Chondrocyte (in vitro differentiated cells): ENCODE measurements at regions not wholly inside any gene's neighbourhood (a gene's known extent, or its start where the extent isn't known, plus 50 kb on each side); places are given as distances from the start of the nearest gene placed in this dataset.
"Not testable (repeated sequence)": the region's sequence is repeated elsewhere in the genome, so short reads cannot be mapped to it uniquely, and the experiment has no call there.

Source experiments
- DNase-seq: peaks from one replicate; pipeline ENCODE4 v3.0.0; 2021; ENCODE audit warnings: mixed read lengths, low spot score
- H3K27ac Mint-ChIP-seq: one replicate; pipeline ENCODE4 v1.8.0; 2021; ENCODE audit warnings: mild to moderate bottlenecking, moderate library complexity, mixed read lengths; ENCODE audit not compliant: unreplicated experiment
- H3K27me3 Mint-ChIP-seq: 2 replicates; pipeline ENCODE4 v1.8.0; 2021; ENCODE audit warnings: low read depth, mixed read lengths
- H3K36me3 Mint-ChIP-seq: 2 replicates; pipeline ENCODE4 v1.8.0; 2021; ENCODE audit warnings: low read depth, mixed read lengths
- H3K4me1 Mint-ChIP-seq: 2 replicates; pipeline ENCODE4 v1.8.0; 2021; ENCODE audit warnings: low read depth, mild to moderate bottlenecking, mixed read lengths
- H3K4me3 Mint-ChIP-seq: one replicate; pipeline ENCODE4 v1.8.0; 2021; ENCODE audit warnings: mild to moderate bottlenecking, moderate library complexity, mixed read lengths; ENCODE audit not compliant: unreplicated experiment
- H3K9me3 Mint-ChIP-seq: 2 replicates; pipeline ENCODE4 v1.8.0; 2021; ENCODE audit warnings: low read depth, mixed read lengths
- TF ChIP-seq, protein P1 (sequence below): fragments of 200-600 bp; sonication (generic); IDR thresholded peaks from 2 replicates; pipeline ENCODE4 v1.5.0; 2021; ENCODE audit warnings: antibody characterized with exemption, mild to moderate bottlenecking, moderate library complexity

DNA sequence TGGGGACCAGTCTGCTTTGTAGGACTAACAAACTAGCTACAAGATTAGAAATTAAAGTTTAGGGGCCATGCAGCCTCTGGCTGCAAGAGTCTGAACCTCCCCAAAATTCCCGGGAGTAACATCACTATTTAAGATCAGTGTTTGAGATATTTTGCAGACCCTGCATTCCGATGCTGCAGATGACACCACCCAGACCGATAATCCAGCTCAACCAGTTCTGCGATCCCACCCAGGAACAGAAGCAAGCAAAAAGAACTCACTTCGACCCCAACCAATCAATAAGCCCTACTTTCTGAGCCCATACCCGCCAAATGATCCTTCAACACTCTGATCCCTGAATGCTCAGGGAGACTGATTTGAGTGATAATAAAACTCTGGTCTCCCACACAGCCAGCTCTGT is 877.8 kb downstream of the FAT4 start:
- H3K27ac Mint-ChIP-seq: no peak overlapping the region
- H3K27me3 Mint-ChIP-seq: peaks cover 18% of the 10 kb centered on the region
- H3K36me3 Mint-ChIP-seq: peaks cover 1% of the 10 kb centered on the region
- H3K4me3 Mint-ChIP-seq: no peak overlapping the region
- no peak for DNase-seq
- TF ChIP-seq, protein P1, sequence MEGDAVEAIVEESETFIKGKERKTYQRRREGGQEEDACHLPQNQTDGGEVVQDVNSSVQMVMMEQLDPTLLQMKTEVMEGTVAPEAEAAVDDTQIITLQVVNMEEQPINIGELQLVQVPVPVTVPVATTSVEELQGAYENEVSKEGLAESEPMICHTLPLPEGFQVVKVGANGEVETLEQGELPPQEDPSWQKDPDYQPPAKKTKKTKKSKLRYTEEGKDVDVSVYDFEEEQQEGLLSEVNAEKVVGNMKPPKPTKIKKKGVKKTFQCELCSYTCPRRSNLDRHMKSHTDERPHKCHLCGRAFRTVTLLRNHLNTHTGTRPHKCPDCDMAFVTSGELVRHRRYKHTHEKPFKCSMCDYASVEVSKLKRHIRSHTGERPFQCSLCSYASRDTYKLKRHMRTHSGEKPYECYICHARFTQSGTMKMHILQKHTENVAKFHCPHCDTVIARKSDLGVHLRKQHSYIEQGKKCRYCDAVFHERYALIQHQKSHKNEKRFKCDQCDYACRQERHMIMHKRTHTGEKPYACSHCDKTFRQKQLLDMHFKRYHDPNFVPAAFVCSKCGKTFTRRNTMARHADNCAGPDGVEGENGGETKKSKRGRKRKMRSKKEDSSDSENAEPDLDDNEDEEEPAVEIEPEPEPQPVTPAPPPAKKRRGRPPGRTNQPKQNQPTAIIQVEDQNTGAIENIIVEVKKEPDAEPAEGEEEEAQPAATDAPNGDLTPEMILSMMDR: no peak
- H3K4me1 Mint-ChIP-seq: no peaks in the 10 kb centered on the region
- no peaks in the 10 kb centered on the region for H3K9me3 Mint-ChIP-seq

GRCh38 chr4:126201251-126202138 is 886.7 kb downstream of the FAT4 start:
- not testable (repeated sequence) for H3K27ac Mint-ChIP-seq, H3K4me3 Mint-ChIP-seq, H3K4me1 Mint-ChIP-seq, H3K36me3 Mint-ChIP-seq, H3K9me3 Mint-ChIP-seq, H3K27me3 Mint-ChIP-seq
- DNase-seq: peak; percentile 90

GRCh38 chr4:126202226-126202625 is 887.5 kb downstream of the FAT4 start:
- no peak for DNase-seq
- TF ChIP-seq, protein P1: no peak
- H3K36me3 Mint-ChIP-seq: peaks cover 1% of the 10 kb centered on the region
- no peaks in the 10 kb centered on the region for H3K27me3 Mint-ChIP-seq
- no peaks in the 10 kb centered on the region for H3K4me1 Mint-ChIP-seq
- peaks cover 10% of the 10 kb centered on the region for H3K9me3 Mint-ChIP-seq
- no peak overlapping the region for H3K27ac Mint-ChIP-seq
- no peak overlapping the region for H3K4me3 Mint-ChIP-seq

DNA sequence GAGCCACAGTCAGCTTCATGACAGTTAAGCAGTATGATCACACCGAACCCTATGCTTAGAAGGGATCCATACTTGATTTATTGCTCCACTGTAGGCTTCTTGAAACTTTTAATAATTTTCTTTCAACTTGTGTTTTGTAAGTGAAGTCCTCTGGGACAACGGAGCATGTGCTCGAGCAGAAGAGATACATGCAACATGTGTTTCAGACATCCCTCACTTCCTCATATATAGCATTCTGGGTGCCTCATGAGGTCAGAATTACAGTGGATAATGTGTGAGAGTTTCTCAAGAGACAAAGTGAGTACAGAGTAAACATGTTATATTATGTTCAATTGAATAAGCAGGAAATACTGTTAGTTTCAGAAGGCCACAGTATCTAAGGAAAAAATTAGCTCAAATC is 893.2 kb downstream of the FAT4 start:
- Mint-ChIP-seq H3K36me3 (peaks cover 1% of the 10 kb centered on the region), H3K27me3 (peaks cover 5% of the 10 kb centered on the region), H3K4me1 (no peaks in the 10 kb centered on the region), H3K27ac (no peak overlapping the region), H3K4me3 (no peak overlapping the region), H3K9me3 (peaks cover 14% of the 10 kb centered on the region)
- TF ChIP-seq, protein P1: no peak
- no peak for DNase-seq

- no peak for DNase-seq
- TF ChIP-seq, protein P1: no peak
- H3K36me3 Mint-ChIP-seq: peaks cover 1% of the 10 kb centered on the region
- H3K27me3 Mint-ChIP-seq: peaks cover 5% of the 10 kb centered on the region
- H3K27ac Mint-ChIP-seq: no peak overlapping the region
- no peaks in the 10 kb centered on the region for H3K4me1 Mint-ChIP-seq
- no peak overlapping the region for H3K4me3 Mint-ChIP-seq
- peaks cover 14% of the 10 kb centered on the region for H3K9me3 Mint-ChIP-seq
Observed at GRCh38 chr4:126209147-126209546, 894.4 kb downstream of the FAT4 start.

GRCh38 chr4:126213996-126214395 is 899.2 kb downstream of the FAT4 start:
- no peak overlapping the region for H3K27ac Mint-ChIP-seq
- no peaks in the 10 kb centered on the region for H3K36me3 Mint-ChIP-seq
- H3K9me3 Mint-ChIP-seq: no peaks in the 10 kb centered on the region
- DNase-seq: no peak
- no peaks in the 10 kb centered on the region for H3K4me1 Mint-ChIP-seq
- TF ChIP-seq, protein P1: no peak
- H3K27me3 Mint-ChIP-seq: peaks cover 7% of the 10 kb centered on the region
- H3K4me3 Mint-ChIP-seq: no peak overlapping the region
